ENCODE measurements at regions not wholly inside any gene's neighbourhood (a gene's known extent, or its start where the extent isn't known, plus 50 kb on each side); places are given as distances from the start of the nearest gene placed in this dataset.

- no peak for DNase-seq (ENCODE audit: low spot score)
Observed at GRCh38 chr2:15780912-15781574, 159.3 kb upstream of the MYCN start.

GRCh38 chr2:15782009-15782751 lies 158.2 kb upstream of the MYCN start:
- no peak for DNase-seq (ENCODE audit: low spot score)

GRCh38 chr2:15782769-15783294 lies 157.5 kb upstream of the MYCN start:
- no peak for DNase-seq (ENCODE audit: low spot score)

GRCh38 chr2:15783489-15783888 lies 156.9 kb upstream of the MYCN start:
- DNase-seq (ENCODE audit: low spot score) = no peak

- DNase-seq (ENCODE audit: low spot score) = no peak
Observed at GRCh38 chr2:15784106-15784885, 156.1 kb upstream of the MYCN start.

GRCh38 chr2:15784886-15785801 lies 155.2 kb upstream of the MYCN start:
- DNase-seq (ENCODE audit: low spot score) = no peak

- no peak for DNase-seq (ENCODE audit: low spot score)
Observed at GRCh38 chr2:15786003-15786654, 154.2 kb upstream of the MYCN start.

- no peak for DNase-seq (ENCODE audit: low spot score)
Observed at GRCh38 chr2:15786901-15787300, 153.4 kb upstream of the MYCN start.

GRCh38 chr2:15787535-15788454 lies 152.6 kb upstream of the MYCN start:
- DNase-seq (ENCODE audit: low spot score) = no peak

GRCh38 chr2:15788455-15788829 lies 151.9 kb upstream of the MYCN start:
- no peak for DNase-seq (ENCODE audit: low spot score)

GRCh38 chr2:15788830-15789229 lies 151.5 kb upstream of the MYCN start:
- no peak for DNase-seq (ENCODE audit: low spot score)

- no peak for DNase-seq (ENCODE audit: low spot score)
Observed at GRCh38 chr2:15789381-15790062, 150.8 kb upstream of the MYCN start.

- no peak for DNase-seq (ENCODE audit: low spot score)
Observed at GRCh38 chr2:15790326-15790725, 150.0 kb upstream of the MYCN start.

GRCh38 chr2:15790838-15791237 lies 149.5 kb upstream of the MYCN start:
- DNase-seq (ENCODE audit: low spot score) = no peak

GRCh38 chr2:15791294-15791693 lies 149.1 kb upstream of the MYCN start:
- no peak for DNase-seq (ENCODE audit: low spot score)

- DNase-seq (ENCODE audit: low spot score) = no peak
Observed at GRCh38 chr2:15792331-15792730, 148.0 kb upstream of the MYCN start.

- DNase-seq (ENCODE audit: low spot score) = no peak
Observed at GRCh38 chr2:15793078-15793913, 147.1 kb upstream of the MYCN start.

- DNase-seq (ENCODE audit: low spot score) = no peak
Observed at GRCh38 chr2:15793978-15794377, 146.4 kb upstream of the MYCN start.

Measured in kidney capillary endothelial cell (primary cell).